K562 (cell line): ENCODE measurements at regions not wholly inside any gene's neighbourhood (a gene's known extent, or its start where the extent isn't known, plus 50 kb on each side); places are given as distances from the start of the nearest gene placed in this dataset.

ENCODE experiments used
- CTCF ChIP-seq, 3 experiments: IDR thresholded peaks in 2 of 3; conservative IDR thresholded peaks in 1 of 3; 2 replicates each; pipeline ENCODE4 v1.5.1; 2011 to 2012; ENCODE audit warnings: low read length in 3 of 3, mild to moderate bottlenecking in 3 of 3, control low read depth in 2 of 3, improper control_type of control experiment in 1 of 3, inconsistent platforms in 1 of 3, low read depth in 1 of 3, mixed read lengths in 1 of 3, moderate library complexity in 1 of 3; ENCODE audit not compliant: insufficient read depth in 2 of 3
- JUND ChIP-seq, 2 experiments: IDR thresholded peaks; 2 replicates in 1 of 2; 3 replicates in 1 of 2; pipeline ENCODE4 v1.6.1; 2011; ENCODE audit warnings: borderline replicate concordance in 2 of 2, low read depth in 2 of 2, low read length in 2 of 2, improper control_type of control experiment in 1 of 2, missing biosample characterization in 1 of 2, missing genetic modification characterization in 1 of 2, missing genetic modification reagents in 1 of 2

GRCh38 chr15:38128341-38128781 lies 124.3 kb upstream of the SPRED1 start:
- TF ChIP-seq JUND (IDR thresholded peaks at IDR 0.05; ENCODE audit: borderline replicate concordance, low read depth, low read length) (no peak), JUND (tag; IDR thresholded peaks at IDR 0.05; ENCODE audit: borderline replicate concordance, low read depth, low read length) (no peak), CTCF (IDR thresholded peaks at IDR 0.05 in 2 of 3, conservative IDR thresholded peaks at IDR 0.05 in 1 of 3; ENCODE audit: insufficient read depth in 2 of 3, low read depth in 1 of 3, low read length in 3 of 3) (no peak)
